ENCODE measurements at regions not wholly inside any gene's neighbourhood (a gene's known extent, or its start where the extent isn't known, plus 50 kb on each side); places are given as distances from the start of the nearest gene placed in this dataset.
"Not testable (repeated sequence)": the region's sequence is repeated elsewhere in the genome, so short reads cannot be mapped to it uniquely, and the experiment has no call there.

- no peak for TF ChIP-seq NFXL1 (IDR thresholded peaks at IDR 0.05; ENCODE audit: borderline replicate concordance)
These were observed 62.4 kb upstream of the ATIC start (continued) for GRCh38 chr2:215249501-215249900.

- H3K4me3 ChIP-seq; H3K4me2 ChIP-seq (ENCODE audit: control insufficient read depth, insufficient read depth); BruUV-seq (replicated peaks); H3K9ac ChIP-seq (ENCODE audit: control insufficient read depth, insufficient read depth, low read length); H3K27me3 ChIP-seq (replicated peaks in 1 of 2; ENCODE audit: control insufficient read depth in 2 of 2, insufficient read depth in 2 of 2, low read length in 1 of 2); H2AFZ ChIP-seq (ENCODE audit: control insufficient read depth, low read depth, low read length); RAD21 ChIA-PET (ENCODE audit: unreplicated experiment); H3K79me2 ChIP-seq (ENCODE audit: control insufficient read depth, insufficient read depth, low read length); POLR2A ChIA-PET; H3K4me1 ChIP-seq (ENCODE audit: control insufficient read depth, insufficient read depth, low read length); in situ Hi-C loops (cut with MboI); SMC1A ChIA-PET (ENCODE audit: uncharacterized antibody, unreplicated experiment); H4K20me1 ChIP-seq (ENCODE audit: control insufficient read depth, insufficient read depth); DNase-seq (ENCODE audit: low read depth, low spot score); H3K36me3 ChIP-seq (ENCODE audit: control insufficient read depth in 2 of 2, insufficient read depth in 2 of 2, low read length in 1 of 2); H3K27ac ChIP-seq (ENCODE audit: control insufficient read depth, insufficient read depth); ATAC-seq; CTCF ChIA-PET; H3K9me3 ChIP-seq (replicated peaks; ENCODE audit: control insufficient read depth, insufficient read depth, low read length); FAIRE-seq; intact Hi-C loops (cut with micrococcal nuclease; ENCODE audit: unreplicated experiment): not testable (repeated sequence)
- WGBS (ENCODE audit: insufficient coverage, insufficient replicate concordance, low lambda C conversion rate, missing lambda C conversion rate), result 71% methylated on average over 20 of the region's 20 CpGs
These were observed 65.9 kb upstream of the ATIC start for GRCh38 chr2:215245919-215246318.

DNA sequence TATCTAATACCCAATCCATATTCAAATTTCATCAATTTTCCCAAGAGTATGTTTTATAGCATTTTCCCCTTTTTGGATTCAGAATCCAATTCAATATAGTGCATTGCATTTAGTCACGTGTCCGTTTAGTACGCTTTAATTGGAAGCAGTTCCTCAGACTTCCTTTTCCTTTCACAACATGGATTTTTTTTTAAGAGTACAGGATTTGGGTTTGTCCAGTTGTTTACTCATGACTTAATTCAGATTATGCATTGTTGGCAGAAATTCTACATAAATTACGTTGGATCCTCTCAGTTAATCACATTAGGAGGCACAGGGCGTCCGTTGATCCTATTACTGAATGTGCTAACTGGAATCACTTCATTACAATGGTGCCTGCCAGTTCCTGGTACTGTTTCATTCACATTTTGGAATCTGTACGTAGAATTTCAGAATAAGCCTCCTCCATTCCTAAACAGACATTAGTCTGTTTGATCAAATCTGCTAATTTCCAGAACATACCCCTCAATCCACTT is 70.0 kb upstream of the ATIC start:
- WGBS (ENCODE audit: insufficient coverage, insufficient replicate concordance, low lambda C conversion rate, missing lambda C conversion rate), result 58% methylated on average over 7 of the region's 7 CpGs
- no peaks in the 10 kb centered on the region for H3K36me3 ChIP-seq (ENCODE audit: control insufficient read depth in 2 of 2, insufficient read depth in 2 of 2, low read length in 1 of 2)
- BruUV-seq (replicated peaks), result no TSS peak
- TF ChIP-seq SMAD5 (IDR thresholded peaks at IDR 0.05; ENCODE audit: low read depth) (no peak), ZNF384 (IDR thresholded peaks at IDR 0.05; ENCODE audit: borderline replicate concordance, low read depth, low read length) (no peak), STAT1 (conservative IDR thresholded peaks at IDR 0.05) (no peak), JUNB (IDR thresholded peaks at IDR 0.05) (no peak), ZSCAN29 (IDR thresholded peaks at IDR 0.05) (no peak), ZNF592 (IDR thresholded peaks at IDR 0.05) (no peak), RB1 (IDR thresholded peaks at IDR 0.05; ENCODE audit: borderline replicate concordance) (no peak)
- TF ChIP-seq, protein P1, sequence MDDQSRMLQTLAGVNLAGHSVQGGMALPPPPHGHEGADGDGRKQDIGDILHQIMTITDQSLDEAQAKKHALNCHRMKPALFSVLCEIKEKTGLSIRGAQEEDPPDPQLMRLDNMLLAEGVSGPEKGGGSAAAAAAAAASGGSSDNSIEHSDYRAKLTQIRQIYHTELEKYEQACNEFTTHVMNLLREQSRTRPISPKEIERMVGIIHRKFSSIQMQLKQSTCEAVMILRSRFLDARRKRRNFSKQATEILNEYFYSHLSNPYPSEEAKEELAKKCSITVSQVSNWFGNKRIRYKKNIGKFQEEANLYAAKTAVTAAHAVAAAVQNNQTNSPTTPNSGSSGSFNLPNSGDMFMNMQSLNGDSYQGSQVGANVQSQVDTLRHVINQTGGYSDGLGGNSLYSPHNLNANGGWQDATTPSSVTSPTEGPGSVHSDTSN (IDR thresholded peaks at IDR 0.05; ENCODE audit: insufficient replicate concordance, low read depth, low read length), result no peak
- TF ChIP-seq, protein P2, sequence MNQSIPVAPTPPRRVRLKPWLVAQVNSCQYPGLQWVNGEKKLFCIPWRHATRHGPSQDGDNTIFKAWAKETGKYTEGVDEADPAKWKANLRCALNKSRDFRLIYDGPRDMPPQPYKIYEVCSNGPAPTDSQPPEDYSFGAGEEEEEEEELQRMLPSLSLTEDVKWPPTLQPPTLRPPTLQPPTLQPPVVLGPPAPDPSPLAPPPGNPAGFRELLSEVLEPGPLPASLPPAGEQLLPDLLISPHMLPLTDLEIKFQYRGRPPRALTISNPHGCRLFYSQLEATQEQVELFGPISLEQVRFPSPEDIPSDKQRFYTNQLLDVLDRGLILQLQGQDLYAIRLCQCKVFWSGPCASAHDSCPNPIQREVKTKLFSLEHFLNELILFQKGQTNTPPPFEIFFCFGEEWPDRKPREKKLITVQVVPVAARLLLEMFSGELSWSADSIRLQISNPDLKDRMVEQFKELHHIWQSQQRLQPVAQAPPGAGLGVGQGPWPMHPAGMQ (IDR thresholded peaks at IDR 0.05; ENCODE audit: borderline replicate concordance), result no peak

More for the DNA sequence above, 70.0 kb upstream of the ATIC start:
- no peaks in the 10 kb centered on the region; the same call in 2 of the 3 replicates for H3K9me3 ChIP-seq (replicated peaks; ENCODE audit: control insufficient read depth, insufficient read depth, low read length)
- H2AFZ ChIP-seq (ENCODE audit: control insufficient read depth, low read depth, low read length), result no peak overlapping the region
- H3K4me3 ChIP-seq, result no peak overlapping the region
- no peak overlapping the region for H3K9ac ChIP-seq (ENCODE audit: control insufficient read depth, insufficient read depth, low read length)
- no peak for DNase-seq (ENCODE audit: low read depth, low spot score)
- H4K20me1 ChIP-seq (ENCODE audit: control insufficient read depth, insufficient read depth), result no peaks in the 10 kb centered on the region
- RAD21 ChIA-PET (ENCODE audit: unreplicated experiment), result no interaction called here
- POLR2A ChIA-PET, result no interaction called here
- H3K4me2 ChIP-seq (ENCODE audit: control insufficient read depth, insufficient read depth), result no peak overlapping the region
- H3K79me2 ChIP-seq (ENCODE audit: control insufficient read depth, insufficient read depth, low read length), result no peaks in the 10 kb centered on the region
- no peak overlapping the region for H3K27ac ChIP-seq (ENCODE audit: control insufficient read depth, insufficient read depth)
- H3K27me3 ChIP-seq (replicated peaks in 1 of 2; ENCODE audit: control insufficient read depth in 2 of 2, insufficient read depth in 2 of 2, low read length in 1 of 2), result no peaks in the 10 kb centered on the region
- in situ Hi-C loops (cut with MboI) (no loop called here), intact Hi-C loops (cut with micrococcal nuclease; ENCODE audit: unreplicated experiment) (no loop called here)
- SMC1A ChIA-PET (ENCODE audit: uncharacterized antibody, unreplicated experiment), result no interaction called here
- CTCF ChIA-PET, result interaction anchor here (0.7 kb wide), 1 partner anchor 319 kb away, joined by 4 read pairs; no protein-coding TSS in a partner anchor
- FAIRE-seq, result no peak
- no peak for ATAC-seq
- H3K4me1 ChIP-seq (ENCODE audit: control insufficient read depth, insufficient read depth, low read length), result no peaks in the 10 kb centered on the region
